ENCODE measurements at regions not wholly inside any gene's neighbourhood (a gene's known extent, or its start where the extent isn't known, plus 50 kb on each side); places are given as distances from the start of the nearest gene placed in this dataset.

DNA sequence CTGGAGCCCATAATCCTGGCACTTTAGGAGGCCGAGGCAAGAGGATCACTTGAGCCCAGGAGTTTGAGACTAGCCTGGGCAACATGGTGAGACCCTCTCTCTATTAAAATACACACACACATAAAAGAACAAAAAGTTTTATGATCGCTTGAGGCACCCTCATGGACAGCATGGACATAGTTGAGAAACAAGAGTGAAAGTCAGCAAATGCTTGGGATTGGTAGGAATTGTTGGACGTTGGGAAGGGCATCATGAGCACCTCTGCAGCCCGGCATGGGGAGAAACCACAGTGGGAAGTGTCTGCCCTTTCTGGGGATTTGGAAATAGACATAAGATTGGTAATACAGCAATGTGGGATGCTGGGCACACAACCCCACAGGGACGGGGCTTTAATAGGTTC is 231.9 kb upstream of the FOXN3 start:
- no peaks in the 10 kb centered on the region for H3K36me3 Mint-ChIP-seq
- Histone ChIP-seq H3K36me3 (replicated peaks in 1 of 2; ENCODE audit: control insufficient read depth in 1 of 2, insufficient read depth in 2 of 2, low read length in 2 of 2) (no peaks in the 10 kb centered on the region), H3K27me3 (ENCODE audit: control insufficient read depth in 2 of 2, insufficient read depth in 2 of 2, low read length in 2 of 2) (no peaks in the 10 kb centered on the region), H3K27ac (ENCODE audit: low read depth in 1 of 2, low read length in 2 of 2) (no peak overlapping the region), H3K9ac (ENCODE audit: insufficient read depth, low read length, poor library complexity, severe bottlenecking) (no peak overlapping the region), H3K9me3 (replicated peaks in 1 of 2; ENCODE audit: control insufficient read depth in 1 of 2, insufficient read depth in 1 of 2, low read length in 2 of 2) (no peaks in the 10 kb centered on the region), H2AFZ (ENCODE audit: insufficient read depth, low read depth, low read length, poor library complexity, severe bottlenecking) (no peak overlapping the region), H3K4me1 (ENCODE audit: control insufficient read depth in 1 of 2, insufficient read depth in 2 of 2, low read length in 2 of 2) (peaks cover 0 to 5% of the 10 kb centered on the region in 2 donors), H3K79me2 (ENCODE audit: insufficient read depth, low read length) (no peaks in the 10 kb centered on the region), H3K4me3 (replicated peaks in 1 of 3; ENCODE audit: low read depth in 2 of 3, low read length in 3 of 3) (no peak overlapping the region), H4K20me1 (ENCODE audit: insufficient read depth, low read length) (no peaks in the 10 kb centered on the region), H3K4me2 (replicated peaks; ENCODE audit: extremely low read depth, low read length, poor library complexity, severe bottlenecking) (no peak overlapping the region)
- no peak for DNase-seq
- intact Hi-C loops (cut with micrococcal nuclease): no loop called here
- no peak for TF ChIP-seq CTCF (IDR thresholded peaks at IDR 0.05)
- peaks cover 2 to 5% (median 3%) of the 10 kb centered on the region in 3 donors for H3K27me3 Mint-ChIP-seq (ENCODE audit: low read depth in 3 of 3)
- no peak overlapping the region for H3K4me3 Mint-ChIP-seq
- H3K9me3 Mint-ChIP-seq: peaks cover 0 to 4% (median 0%) of the 10 kb centered on the region in 7 donors
- WGBS (ENCODE audit: insufficient coverage): 48% methylated on average over 2 of the region's 5 CpGs
- H3K27ac Mint-ChIP-seq: peak overlapping the region in 1 of 7 donors; percentile 57
- peaks cover 6% of the 10 kb centered on the region for H3K4me1 Mint-ChIP-seq

- no peak for TF ChIP-seq CTCF (IDR thresholded peaks at IDR 0.05)
- no peaks in the 10 kb centered on the region for H3K9me3 ChIP-seq (replicated peaks in 1 of 2; ENCODE audit: control insufficient read depth in 1 of 2, insufficient read depth in 1 of 2, low read length in 2 of 2)
- no peak overlapping the region for H3K4me2 ChIP-seq (replicated peaks; ENCODE audit: extremely low read depth, low read length, poor library complexity, severe bottlenecking)
- Mint-ChIP-seq H3K27ac (no peak overlapping the region), H3K36me3 (no peaks in the 10 kb centered on the region), H3K27me3 (ENCODE audit: low read depth in 3 of 3) (peaks cover 2 to 5% (median 3%) of the 10 kb centered on the region in 3 donors), H3K4me1 (peaks cover 6% of the 10 kb centered on the region), H3K9me3 (peaks cover 0 to 5% (median 0%) of the 10 kb centered on the region in 7 donors), H3K4me3 (no peak overlapping the region)
- intact Hi-C loops (cut with micrococcal nuclease): no loop called here
- no peak for DNase-seq
- H3K4me3 ChIP-seq (replicated peaks in 1 of 3; ENCODE audit: low read depth in 2 of 3, low read length in 3 of 3): no peak overlapping the region
- no peaks in the 10 kb centered on the region for H3K79me2 ChIP-seq (ENCODE audit: insufficient read depth, low read length)
- no peak overlapping the region for H2AFZ ChIP-seq (ENCODE audit: insufficient read depth, low read depth, low read length, poor library complexity, severe bottlenecking)
- no peaks in the 10 kb centered on the region for H3K36me3 ChIP-seq (replicated peaks in 1 of 2; ENCODE audit: control insufficient read depth in 1 of 2, insufficient read depth in 2 of 2, low read length in 2 of 2)
- H3K9ac ChIP-seq (ENCODE audit: insufficient read depth, low read length, poor library complexity, severe bottlenecking): no peak overlapping the region
- H4K20me1 ChIP-seq (ENCODE audit: insufficient read depth, low read length): no peaks in the 10 kb centered on the region
- H3K27ac ChIP-seq (ENCODE audit: low read depth in 1 of 2, low read length in 2 of 2): no peak overlapping the region
- WGBS (ENCODE audit: insufficient coverage): 100% methylated on average over 1 of the region's 3 CpGs
- peaks cover 0 to 5% of the 10 kb centered on the region in 2 donors for H3K4me1 ChIP-seq (ENCODE audit: control insufficient read depth in 1 of 2, insufficient read depth in 2 of 2, low read length in 2 of 2)
- no peaks in the 10 kb centered on the region for H3K27me3 ChIP-seq (ENCODE audit: control insufficient read depth in 2 of 2, insufficient read depth in 2 of 2, low read length in 2 of 2)
Measured at GRCh38 chr14:89648510-89648909, 231.5 kb upstream of the FOXN3 start.
